ENCODE measurements at regions not wholly inside any gene's neighbourhood (a gene's known extent, or its start where the extent isn't known, plus 50 kb on each side); places are given as distances from the start of the nearest gene placed in this dataset.

GRCh38 chr7:33685981-33686683 lies 219.2 kb upstream of the BMPER start:
- TF ChIP-seq, protein P1, sequence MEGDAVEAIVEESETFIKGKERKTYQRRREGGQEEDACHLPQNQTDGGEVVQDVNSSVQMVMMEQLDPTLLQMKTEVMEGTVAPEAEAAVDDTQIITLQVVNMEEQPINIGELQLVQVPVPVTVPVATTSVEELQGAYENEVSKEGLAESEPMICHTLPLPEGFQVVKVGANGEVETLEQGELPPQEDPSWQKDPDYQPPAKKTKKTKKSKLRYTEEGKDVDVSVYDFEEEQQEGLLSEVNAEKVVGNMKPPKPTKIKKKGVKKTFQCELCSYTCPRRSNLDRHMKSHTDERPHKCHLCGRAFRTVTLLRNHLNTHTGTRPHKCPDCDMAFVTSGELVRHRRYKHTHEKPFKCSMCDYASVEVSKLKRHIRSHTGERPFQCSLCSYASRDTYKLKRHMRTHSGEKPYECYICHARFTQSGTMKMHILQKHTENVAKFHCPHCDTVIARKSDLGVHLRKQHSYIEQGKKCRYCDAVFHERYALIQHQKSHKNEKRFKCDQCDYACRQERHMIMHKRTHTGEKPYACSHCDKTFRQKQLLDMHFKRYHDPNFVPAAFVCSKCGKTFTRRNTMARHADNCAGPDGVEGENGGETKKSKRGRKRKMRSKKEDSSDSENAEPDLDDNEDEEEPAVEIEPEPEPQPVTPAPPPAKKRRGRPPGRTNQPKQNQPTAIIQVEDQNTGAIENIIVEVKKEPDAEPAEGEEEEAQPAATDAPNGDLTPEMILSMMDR (IDR thresholded peaks at IDR 0.05) = no peak
- TF ChIP-seq EP300 (IDR thresholded peaks at IDR 0.05) = no peak
- no peak for TF ChIP-seq POLR2A (IDR thresholded peaks at IDR 0.05)
- TF ChIP-seq POLR2AphosphoS5 (IDR thresholded peaks at IDR 0.05) = no peak

Data from upper lobe of left lung (tissue), 4 donors.